ENCODE measurements at regions not wholly inside any gene's neighbourhood (a gene's known extent, or its start where the extent isn't known, plus 50 kb on each side); places are given as distances from the start of the nearest gene placed in this dataset.
"Not testable (repeated sequence)": the region's sequence is repeated elsewhere in the genome, so short reads cannot be mapped to it uniquely, and the experiment has no call there.

GRCh38 chr4:72846280-72847111 is 223.0 kb downstream of the COX18 start:
- Mint-ChIP-seq H3K36me3 (ENCODE audit: low read depth) (no peaks in the 10 kb centered on the region), H3K4me3 (no peak overlapping the region), H3K27ac (no peak overlapping the region), H3K9me3 (peaks cover 3% of the 10 kb centered on the region), H3K4me1 (no peaks in the 10 kb centered on the region), H3K27me3 (no peaks in the 10 kb centered on the region)
- ChIA-PET POLR2A (no interaction called here), CTCF (no interaction called here)
- no peak for DNase-seq

GRCh38 chr4:72843466-72843865 is 226.1 kb downstream of the COX18 start:
- DNase-seq: no peak
- no peak overlapping the region for H3K4me3 Mint-ChIP-seq
- no peaks in the 10 kb centered on the region for H3K36me3 Mint-ChIP-seq (ENCODE audit: low read depth)
- ChIA-PET POLR2A (no interaction called here), CTCF (no interaction called here)
- H3K27ac Mint-ChIP-seq: no peak overlapping the region
- peaks cover 3% of the 10 kb centered on the region for H3K9me3 Mint-ChIP-seq
- no peaks in the 10 kb centered on the region for H3K4me1 Mint-ChIP-seq
- H3K27me3 Mint-ChIP-seq: no peaks in the 10 kb centered on the region

GRCh38 chr4:72842323-72842722 is 227.2 kb downstream of the COX18 start:
- no peaks in the 10 kb centered on the region for H3K36me3 Mint-ChIP-seq (ENCODE audit: low read depth)
- no peaks in the 10 kb centered on the region for H3K27me3 Mint-ChIP-seq
- CTCF ChIA-PET: no interaction called here
- no peak overlapping the region for H3K4me3 Mint-ChIP-seq
- no peak for DNase-seq
- H3K4me1 Mint-ChIP-seq: no peaks in the 10 kb centered on the region
- H3K9me3 Mint-ChIP-seq: peaks cover 2% of the 10 kb centered on the region
- H3K27ac Mint-ChIP-seq: no peak overlapping the region
- POLR2A ChIA-PET: no interaction called here

DNA sequence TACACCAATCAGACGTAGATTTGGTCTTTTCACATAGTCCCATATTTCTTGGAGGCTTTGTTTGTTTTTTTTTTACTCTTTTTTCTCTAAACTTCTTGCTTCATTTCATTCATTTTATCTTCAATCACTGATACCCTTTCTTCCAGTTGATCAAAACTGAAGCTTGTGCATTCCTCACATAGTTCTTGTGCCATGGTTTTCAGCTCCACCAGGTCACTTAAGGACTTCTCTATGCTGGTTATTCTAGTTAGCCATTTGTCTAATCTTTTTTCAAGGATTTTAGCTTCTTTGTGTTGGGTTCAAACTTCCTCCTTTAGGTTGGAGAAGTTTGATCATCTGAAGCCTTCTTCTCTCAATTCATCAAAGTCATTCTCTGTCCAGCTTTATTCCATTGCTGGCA is 229.3 kb downstream of the COX18 start:
- POLR2A ChIA-PET; H3K9me3 Mint-ChIP-seq; H3K4me3 Mint-ChIP-seq; H3K27me3 Mint-ChIP-seq; H3K4me1 Mint-ChIP-seq; DNase-seq; H3K36me3 Mint-ChIP-seq (ENCODE audit: low read depth); H3K27ac Mint-ChIP-seq; CTCF ChIA-PET: not testable (repeated sequence)

DNA sequence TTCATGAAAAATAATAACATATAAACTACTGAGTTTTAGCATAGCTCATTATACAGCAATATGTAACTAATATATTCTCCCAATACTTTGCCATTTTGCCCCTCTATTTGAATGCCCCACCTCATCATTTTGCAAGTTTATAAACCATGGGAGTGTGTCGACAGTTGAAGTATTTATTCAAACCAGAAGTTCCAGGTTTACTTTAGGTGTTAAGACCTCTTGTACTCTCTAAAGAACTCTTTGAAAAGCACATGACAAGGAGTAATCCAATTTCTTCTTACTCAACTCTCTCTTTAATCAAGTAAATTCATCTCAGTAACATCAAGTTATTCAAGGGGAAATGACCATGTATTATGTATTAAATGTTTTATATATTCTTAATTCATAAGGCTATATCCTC is 240.7 kb downstream of the COX18 start:
- ChIA-PET CTCF (no interaction called here), POLR2A (no interaction called here)
- H3K4me1 Mint-ChIP-seq: no peaks in the 10 kb centered on the region
- no peak overlapping the region for H3K27ac Mint-ChIP-seq
- H3K36me3 Mint-ChIP-seq (ENCODE audit: low read depth): no peaks in the 10 kb centered on the region
- no peak for DNase-seq
- H3K9me3 Mint-ChIP-seq: peaks cover 2% of the 10 kb centered on the region
- H3K27me3 Mint-ChIP-seq: no peaks in the 10 kb centered on the region
- H3K4me3 Mint-ChIP-seq: no peak overlapping the region

DNA sequence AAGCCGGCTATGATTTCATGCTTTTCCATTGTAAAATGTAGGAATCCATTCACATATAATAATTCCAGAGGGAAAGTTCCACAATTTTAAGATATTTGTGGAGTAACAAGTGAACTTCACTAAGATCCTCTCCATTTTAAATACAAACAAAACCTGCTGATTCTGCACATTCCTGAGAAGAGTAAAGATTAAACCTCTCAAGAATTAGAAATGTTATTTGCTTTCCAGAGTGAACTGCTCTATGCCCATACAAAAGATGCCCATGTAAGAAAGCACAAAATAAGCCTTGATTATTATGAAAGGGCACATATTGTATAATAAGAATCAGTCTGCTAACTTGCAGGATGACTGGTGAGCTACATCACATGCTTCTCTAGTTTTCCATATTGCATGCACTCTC is 241.5 kb downstream of the COX18 start:
- POLR2A ChIA-PET: no interaction called here
- DNase-seq: no peak
- Mint-ChIP-seq H3K27ac (no peak overlapping the region), H3K4me1 (no peaks in the 10 kb centered on the region), H3K4me3 (no peak overlapping the region), H3K27me3 (no peaks in the 10 kb centered on the region), H3K36me3 (ENCODE audit: low read depth) (no peaks in the 10 kb centered on the region), H3K9me3 (peaks cover 2% of the 10 kb centered on the region)
- CTCF ChIA-PET: no interaction called here

GRCh38 chr4:72820107-72820506 is 249.4 kb downstream of the COX18 start:
- no peak for DNase-seq
- H3K27ac Mint-ChIP-seq: no peak overlapping the region
- H3K36me3 Mint-ChIP-seq (ENCODE audit: low read depth): no peaks in the 10 kb centered on the region
- H3K4me3 Mint-ChIP-seq: no peak overlapping the region
- no peaks in the 10 kb centered on the region for H3K9me3 Mint-ChIP-seq
- no peaks in the 10 kb centered on the region for H3K27me3 Mint-ChIP-seq
- H3K4me1 Mint-ChIP-seq: no peaks in the 10 kb centered on the region
- ChIA-PET POLR2A (no interaction called here), CTCF (no interaction called here)

GRCh38 chr4:72817012-72817411 is 248.0 kb upstream of the ADAMTS3 start:
- CTCF ChIA-PET: no interaction called here
- POLR2A ChIA-PET: no interaction called here
- H3K27ac Mint-ChIP-seq: no peak overlapping the region

DNA sequence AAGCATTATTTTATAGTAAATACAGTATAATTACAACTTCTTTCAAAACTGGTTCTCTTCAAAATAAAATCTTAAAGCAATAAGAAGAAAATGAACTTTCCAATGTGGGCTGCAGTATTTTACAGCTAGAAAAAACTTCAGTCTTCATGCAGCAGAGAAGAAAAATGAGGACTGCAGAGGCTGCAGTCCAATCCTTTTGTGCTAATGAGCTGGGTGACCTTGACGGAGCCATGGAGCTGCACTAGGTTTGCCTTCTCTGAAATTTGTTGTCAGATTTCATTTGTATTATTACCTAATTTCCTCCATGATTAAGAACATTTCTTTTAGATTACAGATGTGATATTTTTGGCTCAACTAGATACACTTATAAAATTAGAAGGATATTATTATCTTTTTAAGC is 245.2 kb upstream of the ADAMTS3 start:
- Mint-ChIP-seq H3K9me3 (no peaks in the 10 kb centered on the region), H3K4me1 (no peaks in the 10 kb centered on the region), H3K36me3 (ENCODE audit: low read depth) (no peaks in the 10 kb centered on the region), H3K4me3 (no peak overlapping the region), H3K27ac (no peak overlapping the region), H3K27me3 (peaks cover 2% of the 10 kb centered on the region)
- no peak for DNase-seq
- POLR2A ChIA-PET: no interaction called here
- CTCF ChIA-PET: no interaction called here

More at GRCh38 chr4:72817012-72817411, 248.0 kb upstream of the ADAMTS3 start:
- no peak overlapping the region for H3K4me3 Mint-ChIP-seq
- H3K9me3 Mint-ChIP-seq: no peaks in the 10 kb centered on the region
- H3K4me1 Mint-ChIP-seq: no peaks in the 10 kb centered on the region
- DNase-seq: no peak
- H3K27me3 Mint-ChIP-seq: no peaks in the 10 kb centered on the region
- H3K36me3 Mint-ChIP-seq (ENCODE audit: low read depth): no peaks in the 10 kb centered on the region

GRCh38 chr4:72809208-72809607 is 240.2 kb upstream of the ADAMTS3 start:
- Mint-ChIP-seq H3K36me3 (ENCODE audit: low read depth) (no peaks in the 10 kb centered on the region), H3K4me1 (no peaks in the 10 kb centered on the region), H3K9me3 (no peaks in the 10 kb centered on the region), H3K27ac (no peak overlapping the region), H3K4me3 (no peak overlapping the region), H3K27me3 (peaks cover 2% of the 10 kb centered on the region)
- ChIA-PET CTCF (no interaction called here), POLR2A (no interaction called here)
- no peak for DNase-seq

DNA sequence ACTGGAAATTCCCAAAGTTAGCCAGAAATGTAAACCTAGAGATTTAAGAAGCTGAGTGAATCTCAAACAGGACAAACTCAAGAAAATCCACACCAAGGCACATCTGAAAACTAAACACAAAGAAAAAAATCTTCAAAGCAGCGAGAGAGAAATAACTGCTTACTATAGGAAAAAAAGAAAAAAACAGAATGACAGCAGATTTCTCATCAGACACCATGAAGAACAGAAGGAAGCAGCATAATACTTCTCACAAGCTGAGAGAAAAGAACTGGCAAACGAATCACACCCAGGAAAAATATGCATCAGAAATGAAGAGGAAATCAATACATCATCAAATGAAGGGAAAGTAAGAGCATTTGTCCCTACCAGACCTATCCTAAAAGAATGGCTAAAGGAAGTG is 236.3 kb upstream of the ADAMTS3 start:
- no peaks in the 10 kb centered on the region for H3K4me1 Mint-ChIP-seq
- H3K9me3 Mint-ChIP-seq: no peaks in the 10 kb centered on the region
- CTCF ChIA-PET: no interaction called here
- no peaks in the 10 kb centered on the region for H3K36me3 Mint-ChIP-seq (ENCODE audit: low read depth)
- no peak overlapping the region for H3K27ac Mint-ChIP-seq
- no peak for DNase-seq
- H3K27me3 Mint-ChIP-seq: no peaks in the 10 kb centered on the region
- no peak overlapping the region for H3K4me3 Mint-ChIP-seq
- POLR2A ChIA-PET: no interaction called here

DNA sequence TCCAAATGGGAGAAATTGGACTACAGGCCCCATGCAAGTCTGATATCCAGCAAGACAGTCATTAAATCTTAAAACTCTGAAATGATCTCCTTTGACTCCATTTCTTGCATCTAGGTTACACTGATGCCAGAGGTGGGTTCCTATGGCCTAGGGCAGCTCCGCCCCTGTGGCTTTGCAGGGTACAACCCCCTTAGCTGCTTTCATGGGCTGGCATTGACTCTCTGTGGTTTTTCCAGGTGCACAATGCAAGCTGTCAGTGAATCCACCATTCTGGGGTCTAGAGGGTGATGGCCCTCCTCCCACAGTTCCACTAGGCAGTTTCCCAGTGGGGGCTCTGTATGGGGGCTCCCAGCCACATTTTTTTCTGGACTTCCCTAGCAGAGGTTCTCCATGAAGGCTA is 228.5 kb upstream of the ADAMTS3 start:
- ChIA-PET CTCF (no interaction called here), POLR2A (no interaction called here)
- Mint-ChIP-seq H3K9me3 (no peaks in the 10 kb centered on the region), H3K4me1 (no peaks in the 10 kb centered on the region), H3K27ac (no peak overlapping the region), H3K27me3 (no peaks in the 10 kb centered on the region), H3K4me3 (no peak overlapping the region), H3K36me3 (ENCODE audit: low read depth) (no peaks in the 10 kb centered on the region)
- DNase-seq: no peak

GRCh38 chr4:72791054-72791453 is 222.0 kb upstream of the ADAMTS3 start:
- no peak for DNase-seq
- H3K4me3 Mint-ChIP-seq: no peak overlapping the region
- H3K36me3 Mint-ChIP-seq (ENCODE audit: low read depth): no peaks in the 10 kb centered on the region
- no peaks in the 10 kb centered on the region for H3K4me1 Mint-ChIP-seq
- H3K27me3 Mint-ChIP-seq: no peaks in the 10 kb centered on the region
- ChIA-PET POLR2A (no interaction called here), CTCF (no interaction called here)
- H3K27ac Mint-ChIP-seq: no peak overlapping the region
- H3K9me3 Mint-ChIP-seq: no peaks in the 10 kb centered on the region

DNA sequence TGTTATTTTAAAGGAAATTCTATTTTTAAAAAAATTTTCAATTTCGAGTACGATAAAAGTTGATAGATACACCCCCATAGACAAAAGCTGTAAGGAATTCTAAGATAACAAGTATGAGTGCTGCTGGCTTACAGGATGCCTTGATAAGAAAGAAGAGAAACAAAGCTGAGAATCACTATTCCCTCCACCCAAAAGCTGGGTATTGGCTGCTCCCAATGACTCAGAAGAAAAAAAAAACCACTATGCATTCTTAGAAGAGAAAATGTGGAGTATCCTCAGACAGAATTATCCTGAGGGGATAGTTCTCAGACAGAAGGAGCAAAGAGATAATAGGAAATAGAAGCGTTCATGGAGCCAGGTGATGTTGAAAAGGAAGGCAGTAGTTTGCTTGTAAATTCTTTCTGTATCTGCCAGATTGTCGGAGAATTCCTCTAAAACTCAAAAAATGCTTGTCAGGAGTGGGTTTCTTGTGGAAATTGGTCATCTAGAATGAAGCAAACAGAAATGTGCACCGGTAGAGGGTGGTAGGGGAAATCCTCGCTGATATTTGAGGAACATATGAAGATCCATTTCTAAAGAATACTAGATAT is 217.5 kb upstream of the ADAMTS3 start:
- no peak overlapping the region for H3K4me3 Mint-ChIP-seq
- CTCF ChIA-PET: no interaction called here
- H3K36me3 Mint-ChIP-seq (ENCODE audit: low read depth): no peaks in the 10 kb centered on the region
- H3K9me3 Mint-ChIP-seq: no peaks in the 10 kb centered on the region
- no peaks in the 10 kb centered on the region for H3K27me3 Mint-ChIP-seq
- no peak for DNase-seq
- no peak overlapping the region for H3K27ac Mint-ChIP-seq
- POLR2A ChIA-PET: no interaction called here
- no peaks in the 10 kb centered on the region for H3K4me1 Mint-ChIP-seq

Measured in activated CD4-positive, alpha-beta T cell treated with anti-CD3 and anti-CD28 coated beads, Interleukin-2, amount 10 ng/mL, durations not matched to agents 7 days and 5 days (primary cell).